Left lung (tissue), 4 donors: ENCODE measurements at regions not wholly inside any gene's neighbourhood (a gene's known extent, or its start where the extent isn't known, plus 50 kb on each side); places are given as distances from the start of the nearest gene placed in this dataset.

ENCODE experiments used
- ATAC-seq: fragments of 200-7000 bp; cut with Tn5 transposase; one replicate; pipeline ENCODE4 v1.9.1; 2020; ENCODE audit warnings: moderate library complexity
- DNase-seq, 4 donors: peaks; one replicate each; pipeline ENCODE4 v3.0.0-alpha.2; 2013 to 2020
- H3K27ac ChIP-seq, 2 donors: fragments of 200-600 bp; sonication (generic) in 1 of 2; one replicate each; pipeline versions ENCODE4 v1.5.0 to v1.8.0; 2020 to 2021
- H3K27me3 ChIP-seq, 2 donors: fragments of 200-600 bp; sonication (generic) in 1 of 2; one replicate each; pipeline versions ENCODE4 v1.5.0 to v1.8.0; 2020 to 2021
- H3K36me3 ChIP-seq, 2 donors: fragments of 200-600 bp; sonication (generic) in 1 of 2; one replicate each; pipeline versions ENCODE4 v1.5.0 to v1.8.0; 2020 to 2021
- H3K4me1 ChIP-seq, 2 donors: fragments of 200-600 bp; one replicate each; pipeline ENCODE4 v1.8.0; 2021
- H3K4me3 ChIP-seq, 2 donors: fragments of 200-600 bp; sonication (generic) in 1 of 2; one replicate each; pipeline versions ENCODE4 v1.5.0 to v1.8.0; 2020 to 2021; ENCODE audit warnings: mild to moderate bottlenecking in 1 of 2
- H3K9me3 ChIP-seq, 2 donors: fragments of 200-600 bp; sonication (generic) in 1 of 2; one replicate each; pipeline versions ENCODE4 v1.5.0 to v1.8.0; 2020 to 2021
- CTCF ChIP-seq, 2 donors: fragments of 200-600 bp; sonication (generic) in 1 of 2; IDR thresholded peaks; one replicate each; pipeline versions ENCODE4 v1.5.0 to v1.8.0; 2021; ENCODE audit warnings: antibody characterized with exemption in 2 of 2
- intact Hi-C, 2 donors: fragments of 100-400 bp; cut with DNase I; formaldehyde crosslinking; loops; one replicate each; pipeline versions ENCODE4 v1.11.2 to v1.14.2; 2022
- donor health status: DM: no; HTN: yes; CAD: no.
- donor health status: DM: no; HTN: no; CAD: no.

- Histone ChIP-seq H3K4me1 (no peaks in the 10 kb centered on the region), H3K9me3 (peaks cover 0 to 13% of the 10 kb centered on the region in 2 donors), H3K27ac (no peak overlapping the region), H3K36me3 (no peaks in the 10 kb centered on the region), H3K4me3 (no peak overlapping the region), H3K27me3 (no peaks in the 10 kb centered on the region)
- no peak for TF ChIP-seq CTCF (IDR thresholded peaks at IDR 0.05)
- DNase-seq (peak in 2 of 4 donors; percentile 10 to 15), ATAC-seq (peak; percentile 47)
- intact Hi-C loops: no loop called here
Measured at GRCh38 chr3:481680-482079, 285.1 kb downstream of the CHL1 start.

- no peak for TF ChIP-seq CTCF (IDR thresholded peaks at IDR 0.05)
Measured at GRCh38 chr3:482479-482878, 285.9 kb downstream of the CHL1 start.

GRCh38 chr3:484341-484740, 287.8 kb downstream of the CHL1 start:
- ATAC-seq (no peak), DNase-seq (peak in 2 of 4 donors; percentile 11 to 27)
- Histone ChIP-seq H3K4me3 (no peak overlapping the region), H3K27ac (no peak overlapping the region), H3K27me3 (no peaks in the 10 kb centered on the region), H3K9me3 (peaks cover 0 to 3% of the 10 kb centered on the region in 2 donors), H3K36me3 (no peaks in the 10 kb centered on the region), H3K4me1 (no peaks in the 10 kb centered on the region)
- TF ChIP-seq CTCF (IDR thresholded peaks at IDR 0.05): no peak
- intact Hi-C loops: no loop called here

More at GRCh38 chr3:482479-482878, 285.9 kb downstream of the CHL1 start:
- no peak overlapping the region for H3K27ac ChIP-seq
- peaks cover 0 to 13% of the 10 kb centered on the region in 2 donors for H3K9me3 ChIP-seq
- DNase-seq (peak in 1 of 4 donors; percentile 59), ATAC-seq (no peak)
- no peak overlapping the region for H3K4me3 ChIP-seq
- no peaks in the 10 kb centered on the region for H3K4me1 ChIP-seq
- intact Hi-C loops: no loop called here
- H3K27me3 ChIP-seq: no peaks in the 10 kb centered on the region
- H3K36me3 ChIP-seq: no peaks in the 10 kb centered on the region

- no peak overlapping the region for H3K27ac ChIP-seq
- no peaks in the 10 kb centered on the region for H3K36me3 ChIP-seq
- intact Hi-C loops: no loop called here
- no peak for DNase-seq
- TF ChIP-seq CTCF (IDR thresholded peaks at IDR 0.05): no peak
- no peaks in the 10 kb centered on the region for H3K4me1 ChIP-seq
- no peak for ATAC-seq
- no peak overlapping the region for H3K4me3 ChIP-seq
- H3K9me3 ChIP-seq: no peaks in the 10 kb centered on the region
- no peaks in the 10 kb centered on the region for H3K27me3 ChIP-seq
Measured at GRCh38 chr3:487614-488013, 291.1 kb downstream of the CHL1 start.

- Histone ChIP-seq H3K36me3 (no peaks in the 10 kb centered on the region), H3K27me3 (no peaks in the 10 kb centered on the region), H3K4me1 (no peaks in the 10 kb centered on the region), H3K4me3 (no peak overlapping the region), H3K9me3 (no peaks in the 10 kb centered on the region), H3K27ac (no peak overlapping the region)
- ATAC-seq: no peak
- intact Hi-C loops: no loop called here
- TF ChIP-seq CTCF (IDR thresholded peaks at IDR 0.05): no peak
- DNase-seq: no peak
Measured at GRCh38 chr3:492586-493316, 296.2 kb downstream of the CHL1 start.
